ENCODE measurements at regions not wholly inside any gene's neighbourhood (a gene's known extent, or its start where the extent isn't known, plus 50 kb on each side); places are given as distances from the start of the nearest gene placed in this dataset.

GRCh38 chr3:82938821-82939328 lies 1177.4 kb upstream of the GBE1 start:
- DNase-seq = no peak

GRCh38 chr3:82927309-82928253 lies 1166.1 kb upstream of the GBE1 start:
- no peak for DNase-seq

GRCh38 chr3:82891028-82891427 lies 1129.6 kb upstream of the GBE1 start:
- no peak for DNase-seq

- DNase-seq = no peak
Observed at GRCh38 chr3:82883072-82883471, 1121.6 kb upstream of the GBE1 start.

GRCh38 chr3:82875401-82875800 lies 1114.0 kb upstream of the GBE1 start:
- DNase-seq = no peak

GRCh38 chr3:82839871-82840270 lies 1078.4 kb upstream of the GBE1 start:
- DNase-seq = no peak

- DNase-seq = no peak
Observed at GRCh38 chr3:82834098-82834497, 1072.7 kb upstream of the GBE1 start.

- DNase-seq = no peak
Observed at GRCh38 chr3:82824491-82824890, 1063.0 kb upstream of the GBE1 start.

GRCh38 chr3:82816086-82816485 lies 1054.6 kb upstream of the GBE1 start:
- DNase-seq = no peak

GRCh38 chr3:82815417-82816058 lies 1054.1 kb upstream of the GBE1 start:
- DNase-seq = no peak

GRCh38 chr3:82814660-82815059 lies 1053.2 kb upstream of the GBE1 start:
- no peak for DNase-seq

GRCh38 chr3:82807781-82808180 lies 1046.3 kb upstream of the GBE1 start:
- no peak for DNase-seq

GRCh38 chr3:82802501-82802900 lies 1041.1 kb upstream of the GBE1 start:
- DNase-seq = no peak

- no peak for DNase-seq
Observed at GRCh38 chr3:82800248-82800647, 1038.8 kb upstream of the GBE1 start.

- DNase-seq = no peak
Observed at GRCh38 chr3:82796765-82797164, 1035.3 kb upstream of the GBE1 start.

- DNase-seq = no peak
Observed at GRCh38 chr3:82791241-82791640, 1029.8 kb upstream of the GBE1 start.

- no peak for DNase-seq
Observed at GRCh38 chr3:82790307-82791097, 1029.1 kb upstream of the GBE1 start.

GRCh38 chr3:82783194-82783593 lies 1021.7 kb upstream of the GBE1 start:
- DNase-seq = no peak

- no peak for DNase-seq
Observed at GRCh38 chr3:82773207-82773606, 1011.8 kb upstream of the GBE1 start.

- no peak for DNase-seq
Observed at GRCh38 chr3:82764521-82764920, 1003.1 kb upstream of the GBE1 start.

GRCh38 chr3:82761858-82762257 lies 1000.4 kb upstream of the GBE1 start:
- DNase-seq = no peak

GRCh38 chr3:82745544-82745943 lies 984.1 kb upstream of the GBE1 start:
- DNase-seq = no peak

GRCh38 chr3:82743196-82743595 lies 981.8 kb upstream of the GBE1 start:
- no peak for DNase-seq
